ENCODE measurements at regions not wholly inside any gene's neighbourhood (a gene's known extent, or its start where the extent isn't known, plus 50 kb on each side); places are given as distances from the start of the nearest gene placed in this dataset.

DNA sequence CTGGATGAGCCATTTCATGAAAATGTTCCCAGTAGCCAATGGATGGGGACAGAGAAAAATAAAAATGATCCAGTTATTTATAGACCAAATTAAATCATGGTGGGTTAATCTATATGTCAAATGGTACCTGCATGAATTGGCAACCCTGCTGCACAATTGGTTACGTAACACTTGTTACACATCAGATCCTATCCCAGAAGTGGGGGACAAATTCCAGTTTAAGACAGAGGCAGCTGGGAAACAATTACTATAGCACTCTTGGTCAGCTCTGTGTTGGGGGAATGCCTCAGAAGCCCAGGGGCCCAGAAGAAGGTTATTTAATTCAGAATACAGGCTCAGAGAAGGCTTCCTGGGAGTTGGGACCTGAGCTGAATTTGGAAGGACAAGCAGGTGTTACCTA, 81.1 kb upstream of the FLT1 start:
- ChIA-PET CTCF (no interaction called here), POLR2A (no interaction called here)

More for the DNA sequence above, 81.1 kb upstream of the FLT1 start:
- H3K4me3 ChIP-seq (ENCODE audit: low read depth, low read length): no peak overlapping the region
- no peaks in the 10 kb centered on the region for H3K4me1 ChIP-seq (ENCODE audit: control insufficient read depth, insufficient read depth, low read length)
- TF ChIP-seq, protein P1, sequence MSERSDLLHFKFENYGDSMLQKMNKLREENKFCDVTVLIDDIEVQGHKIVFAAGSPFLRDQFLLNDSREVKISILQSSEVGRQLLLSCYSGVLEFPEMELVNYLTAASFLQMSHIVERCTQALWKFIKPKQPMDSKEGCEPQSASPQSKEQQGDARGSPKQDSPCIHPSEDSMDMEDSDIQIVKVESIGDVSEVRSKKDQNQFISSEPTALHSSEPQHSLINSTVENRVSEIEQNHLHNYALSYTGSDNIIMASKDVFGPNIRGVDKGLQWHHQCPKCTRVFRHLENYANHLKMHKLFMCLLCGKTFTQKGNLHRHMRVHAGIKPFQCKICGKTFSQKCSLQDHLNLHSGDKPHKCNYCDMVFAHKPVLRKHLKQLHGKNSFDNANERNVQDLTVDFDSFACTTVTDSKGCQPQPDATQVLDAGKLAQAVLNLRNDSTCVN (tag by site-specific recombination; optimal IDR thresholded peaks at IDR 0.05): no peak
- TF ChIP-seq ZNF658 (tag by site-specific recombination; IDR thresholded peaks at IDR 0.05) (no peak), GLI2 (tag by site-specific recombination; IDR thresholded peaks at IDR 0.05; ENCODE audit: borderline replicate concordance, low read depth) (no peak), ZNF701 (tag by site-specific recombination; IDR thresholded peaks at IDR 0.05) (no peak), SCRT2 (tag by site-specific recombination; IDR thresholded peaks at IDR 0.05) (no peak), ZNF155 (tag by site-specific recombination; IDR thresholded peaks at IDR 0.05) (no peak), ZNF354C (tag by site-specific recombination; IDR thresholded peaks at IDR 0.05; ENCODE audit: borderline replicate concordance, low read depth) (no peak), WT1 (tag by site-specific recombination; IDR thresholded peaks at IDR 0.05) (no peak), RBAK (tag by site-specific recombination; IDR thresholded peaks at IDR 0.05) (no peak), OSR2 (tag by site-specific recombination; IDR thresholded peaks at IDR 0.05) (no peak), ZIC2 (tag by site-specific recombination; IDR thresholded peaks at IDR 0.05) (no peak), ZNF548 (tag by site-specific recombination; IDR thresholded peaks at IDR 0.05) (no peak), ZNF23 (tag by site-specific recombination; IDR thresholded peaks at IDR 0.05; ENCODE audit: borderline replicate concordance) (no peak)
- TF ChIP-seq, protein P2, sequence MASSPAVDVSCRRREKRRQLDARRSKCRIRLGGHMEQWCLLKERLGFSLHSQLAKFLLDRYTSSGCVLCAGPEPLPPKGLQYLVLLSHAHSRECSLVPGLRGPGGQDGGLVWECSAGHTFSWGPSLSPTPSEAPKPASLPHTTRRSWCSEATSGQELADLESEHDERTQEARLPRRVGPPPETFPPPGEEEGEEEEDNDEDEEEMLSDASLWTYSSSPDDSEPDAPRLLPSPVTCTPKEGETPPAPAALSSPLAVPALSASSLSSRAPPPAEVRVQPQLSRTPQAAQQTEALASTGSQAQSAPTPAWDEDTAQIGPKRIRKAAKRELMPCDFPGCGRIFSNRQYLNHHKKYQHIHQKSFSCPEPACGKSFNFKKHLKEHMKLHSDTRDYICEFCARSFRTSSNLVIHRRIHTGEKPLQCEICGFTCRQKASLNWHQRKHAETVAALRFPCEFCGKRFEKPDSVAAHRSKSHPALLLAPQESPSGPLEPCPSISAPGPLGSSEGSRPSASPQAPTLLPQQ (tag by site-specific recombination; IDR thresholded peaks at IDR 0.05): no peak
- TF ChIP-seq, protein P3, sequence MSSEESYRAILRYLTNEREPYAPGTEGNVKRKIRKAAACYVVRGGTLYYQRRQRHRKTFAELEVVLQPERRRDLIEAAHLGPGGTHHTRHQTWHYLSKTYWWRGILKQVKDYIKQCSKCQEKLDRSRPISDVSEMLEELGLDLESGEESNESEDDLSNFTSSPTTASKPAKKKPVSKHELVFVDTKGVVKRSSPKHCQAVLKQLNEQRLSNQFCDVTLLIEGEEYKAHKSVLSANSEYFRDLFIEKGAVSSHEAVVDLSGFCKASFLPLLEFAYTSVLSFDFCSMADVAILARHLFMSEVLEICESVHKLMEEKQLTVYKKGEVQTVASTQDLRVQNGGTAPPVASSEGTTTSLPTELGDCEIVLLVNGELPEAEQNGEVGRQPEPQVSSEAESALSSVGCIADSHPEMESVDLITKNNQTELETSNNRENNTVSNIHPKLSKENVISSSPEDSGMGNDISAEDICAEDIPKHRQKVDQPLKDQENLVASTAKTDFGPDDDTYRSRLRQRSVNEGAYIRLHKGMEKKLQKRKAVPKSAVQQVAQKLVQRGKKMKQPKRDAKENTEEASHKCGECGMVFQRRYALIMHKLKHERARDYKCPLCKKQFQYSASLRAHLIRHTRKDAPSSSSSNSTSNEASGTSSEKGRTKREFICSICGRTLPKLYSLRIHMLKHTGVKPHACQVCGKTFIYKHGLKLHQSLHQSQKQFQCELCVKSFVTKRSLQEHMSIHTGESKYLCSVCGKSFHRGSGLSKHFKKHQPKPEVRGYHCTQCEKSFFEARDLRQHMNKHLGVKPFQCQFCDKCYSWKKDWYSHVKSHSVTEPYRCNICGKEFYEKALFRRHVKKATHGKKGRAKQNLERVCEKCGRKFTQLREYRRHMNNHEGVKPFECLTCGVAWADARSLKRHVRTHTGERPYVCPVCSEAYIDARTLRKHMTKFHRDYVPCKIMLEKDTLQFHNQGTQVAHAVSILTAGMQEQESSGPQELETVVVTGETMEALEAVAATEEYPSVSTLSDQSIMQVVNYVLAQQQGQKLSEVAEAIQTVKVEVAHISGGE (tag by site-specific recombination; conservative IDR thresholded peaks at IDR 0.05; ENCODE audit: low read depth): no peak
- TF ChIP-seq, protein P4, sequence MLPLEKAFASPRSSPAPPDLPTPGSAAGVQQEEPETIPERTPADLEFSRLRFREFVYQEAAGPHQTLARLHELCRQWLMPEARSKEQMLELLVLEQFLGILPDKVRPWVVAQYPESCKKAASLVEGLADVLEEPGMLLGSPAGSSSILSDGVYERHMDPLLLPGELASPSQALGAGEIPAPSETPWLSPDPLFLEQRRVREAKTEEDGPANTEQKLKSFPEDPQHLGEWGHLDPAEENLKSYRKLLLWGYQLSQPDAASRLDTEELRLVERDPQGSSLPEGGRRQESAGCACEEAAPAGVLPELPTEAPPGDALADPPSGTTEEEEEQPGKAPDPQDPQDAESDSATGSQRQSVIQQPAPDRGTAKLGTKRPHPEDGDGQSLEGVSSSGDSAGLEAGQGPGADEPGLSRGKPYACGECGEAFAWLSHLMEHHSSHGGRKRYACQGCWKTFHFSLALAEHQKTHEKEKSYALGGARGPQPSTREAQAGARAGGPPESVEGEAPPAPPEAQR (tag by site-specific recombination; IDR thresholded peaks at IDR 0.05): no peak
- TF ChIP-seq, protein P5, sequence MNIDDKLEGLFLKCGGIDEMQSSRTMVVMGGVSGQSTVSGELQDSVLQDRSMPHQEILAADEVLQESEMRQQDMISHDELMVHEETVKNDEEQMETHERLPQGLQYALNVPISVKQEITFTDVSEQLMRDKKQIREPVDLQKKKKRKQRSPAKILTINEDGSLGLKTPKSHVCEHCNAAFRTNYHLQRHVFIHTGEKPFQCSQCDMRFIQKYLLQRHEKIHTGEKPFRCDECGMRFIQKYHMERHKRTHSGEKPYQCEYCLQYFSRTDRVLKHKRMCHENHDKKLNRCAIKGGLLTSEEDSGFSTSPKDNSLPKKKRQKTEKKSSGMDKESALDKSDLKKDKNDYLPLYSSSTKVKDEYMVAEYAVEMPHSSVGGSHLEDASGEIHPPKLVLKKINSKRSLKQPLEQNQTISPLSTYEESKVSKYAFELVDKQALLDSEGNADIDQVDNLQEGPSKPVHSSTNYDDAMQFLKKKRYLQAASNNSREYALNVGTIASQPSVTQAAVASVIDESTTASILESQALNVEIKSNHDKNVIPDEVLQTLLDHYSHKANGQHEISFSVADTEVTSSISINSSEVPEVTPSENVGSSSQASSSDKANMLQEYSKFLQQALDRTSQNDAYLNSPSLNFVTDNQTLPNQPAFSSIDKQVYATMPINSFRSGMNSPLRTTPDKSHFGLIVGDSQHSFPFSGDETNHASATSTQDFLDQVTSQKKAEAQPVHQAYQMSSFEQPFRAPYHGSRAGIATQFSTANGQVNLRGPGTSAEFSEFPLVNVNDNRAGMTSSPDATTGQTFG (tag by site-specific recombination; IDR thresholded peaks at IDR 0.05; ENCODE audit: borderline replicate concordance): no peak
- TF ChIP-seq, protein P6, sequence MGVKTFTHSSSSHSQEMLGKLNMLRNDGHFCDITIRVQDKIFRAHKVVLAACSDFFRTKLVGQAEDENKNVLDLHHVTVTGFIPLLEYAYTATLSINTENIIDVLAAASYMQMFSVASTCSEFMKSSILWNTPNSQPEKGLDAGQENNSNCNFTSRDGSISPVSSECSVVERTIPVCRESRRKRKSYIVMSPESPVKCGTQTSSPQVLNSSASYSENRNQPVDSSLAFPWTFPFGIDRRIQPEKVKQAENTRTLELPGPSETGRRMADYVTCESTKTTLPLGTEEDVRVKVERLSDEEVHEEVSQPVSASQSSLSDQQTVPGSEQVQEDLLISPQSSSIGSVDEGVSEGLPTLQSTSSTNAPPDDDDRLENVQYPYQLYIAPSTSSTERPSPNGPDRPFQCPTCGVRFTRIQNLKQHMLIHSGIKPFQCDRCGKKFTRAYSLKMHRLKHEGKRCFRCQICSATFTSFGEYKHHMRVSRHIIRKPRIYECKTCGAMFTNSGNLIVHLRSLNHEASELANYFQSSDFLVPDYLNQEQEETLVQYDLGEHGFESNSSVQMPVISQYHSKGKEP (tag by site-specific recombination; IDR thresholded peaks at IDR 0.05): no peak
- H3K9me3 ChIP-seq (ENCODE audit: control insufficient read depth, insufficient read depth, low read depth, low read length): no peaks in the 10 kb centered on the region
- H3K36me3 ChIP-seq (ENCODE audit: control insufficient read depth in 2 of 2, insufficient read depth in 1 of 2, low read length in 2 of 2): no peaks in the 10 kb centered on the region
- no peak overlapping the region for H3K27ac ChIP-seq (ENCODE audit: extremely low read depth, low read depth, low read length)

Data from HEK293 (cell line).